K562 (cell line): ENCODE measurements at regions not wholly inside any gene's neighbourhood (a gene's known extent, or its start where the extent isn't known, plus 50 kb on each side); places are given as distances from the start of the nearest gene placed in this dataset.

ENCODE experiments used
- ATAC-seq: fragments of 200-7000 bp; cut with Tn5 transposase; 3 replicates; pipeline ENCODE4 v1.9.1; 2020; ENCODE audit warnings: moderate library complexity
- BruUV-seq: library from RNA; stranded (reverse); fragments of 400-500 nt; replicated peaks from 2 replicates; lab custom pipeline; 2021; lab: Mats Ljungman, UMichigan
- CTCF ChIA-PET: fragments of 300-600 bp; formaldehyde crosslinking; extraction: SDS; loops from one replicate; lab custom pipeline; 2021; ENCODE audit warnings: low intra/inter-chr PET ratio; lab: Yijun Ruan, JAX
- POLR2A ChIA-PET: fragments of 300-600, 350-650 bp; sonication (Branson Sonifier 250); formaldehyde crosslinking; extraction: SDS; loops from one replicate; lab custom pipeline; 2021; ENCODE audit warnings: antibody characterized with exemption, inconsistent platforms; lab: Yijun Ruan, JAX
- DNase-seq, 4 experiments: peaks; one replicate each; pipeline versions ENCODE4 v3.0.0 to v3.0.0-alpha.2; 2011 to 2018; ENCODE audit warnings: low spot score in 3 of 4, mixed read lengths in 3 of 4; ENCODE audit errors: extremely low read depth in 1 of 4
- FAIRE-seq: peaks from 2 replicates; lab custom pipeline; 2011; peaks lifted over from hg19 to GRCh38; lab: Jason Lieb, UNC
- H2AFZ ChIP-seq: 2 replicates; pipeline ENCODE4 v1.6.0; 2011; ENCODE audit warnings: low read depth, low read length, control low read depth, inconsistent platforms
- H3K27ac ChIP-seq: fragments of 200-600 bp; 3 replicates; pipeline ENCODE4 v1.8.0; 2011; ENCODE audit warnings: low read depth, mild to moderate bottlenecking, control low read depth, inconsistent platforms, low read length, moderate library complexity, mixed read lengths; ENCODE audit errors: extremely low read depth
- H3K27me3 ChIP-seq, 2 experiments: fragments of 300-600 bp in 1 of 2; 2 replicates in 1 of 2; 3 replicates in 1 of 2; pipeline versions ENCODE4 v1.6.0 to v1.8.0; 2011; ENCODE audit warnings: inconsistent platforms in 2 of 2, low read length in 2 of 2, mild to moderate bottlenecking in 1 of 2, mixed read lengths in 1 of 2, moderate library complexity in 1 of 2; ENCODE audit not compliant: control insufficient read depth in 2 of 2, insufficient read depth in 2 of 2
- H3K36me3 ChIP-seq: fragments of 300-600 bp; 3 replicates; pipeline ENCODE4 v1.8.0; 2011; ENCODE audit warnings: mild to moderate bottlenecking, low read length, inconsistent platforms; ENCODE audit not compliant: control insufficient read depth, insufficient read depth
- H3K4me1 ChIP-seq, 2 experiments: fragments of 200-600 bp in 1 of 2; replicated peaks in 1 of 2; 2 replicates in 1 of 2; 3 replicates in 1 of 2; pipeline versions ENCODE4 v1.5.1 to v1.8.0; 2011; ENCODE audit warnings: inconsistent platforms in 2 of 2, low read length in 2 of 2, mild to moderate bottlenecking in 1 of 2, mixed read lengths in 1 of 2, moderate library complexity in 1 of 2; ENCODE audit not compliant: control insufficient read depth in 2 of 2, insufficient read depth in 2 of 2
- H3K4me2 ChIP-seq: 2 replicates; pipeline ENCODE4 v1.6.1; 2011; ENCODE audit warnings: low read length, control low read depth, inconsistent platforms, mixed read lengths; ENCODE audit not compliant: insufficient read depth
- H3K4me3 ChIP-seq: fragments of 200-600 bp; sonication (generic), shearing (Covaris generic); 2 replicates; pipeline ENCODE4 v1.5.1; 2016; ENCODE audit warnings: control low read depth, inconsistent platforms
- H3K79me2 ChIP-seq: fragments of 200-600 bp; 3 replicates; pipeline ENCODE4 v1.8.0; 2011; ENCODE audit warnings: low read length, inconsistent platforms; ENCODE audit not compliant: control insufficient read depth, insufficient read depth
- H3K9ac ChIP-seq, 2 experiments: 2 replicates each; pipeline versions ENCODE4 v1.6.0 to v1.6.1; 2011; ENCODE audit warnings: low read depth in 2 of 2, low read length in 2 of 2, control low read depth in 1 of 2, inconsistent platforms in 1 of 2, mild to moderate bottlenecking in 1 of 2, mixed read lengths in 1 of 2; ENCODE audit not compliant: insufficient read depth in 1 of 2
- H3K9me1 ChIP-seq: one replicate; pipeline ENCODE4 v1.6.0; 2011; ENCODE audit warnings: inconsistent platforms, mild to moderate bottlenecking, low read length, moderate library complexity; ENCODE audit not compliant: control insufficient read depth, insufficient read depth
- H3K9me3 ChIP-seq: replicated peaks from 2 replicates; pipeline ENCODE4 v1.5.1; 2011; ENCODE audit warnings: low read depth, low read length, inconsistent platforms; ENCODE audit not compliant: control insufficient read depth, insufficient read depth
- H4K20me1 ChIP-seq: replicated peaks from 2 replicates; pipeline ENCODE4 v1.6.1; 2011; ENCODE audit warnings: low read length, inconsistent platforms, mixed read lengths; ENCODE audit not compliant: control insufficient read depth, insufficient read depth
- CBX5 ChIP-seq: IDR thresholded peaks from 2 replicates; pipeline ENCODE4 v1.6.1; 2014; ENCODE audit warnings: low read depth, borderline replicate concordance
- CREB3 ChIP-seq: fragments of 450-650 bp; conservative IDR thresholded peaks from 2 replicates; pipeline ENCODE4 v1.6.1; 2016; ENCODE audit warnings: missing genetic modification characterization, low read depth, mild to moderate bottlenecking, missing compliant biosample characterization, moderate library complexity
- MAX ChIP-seq: sonication (generic); formaldehyde crosslinking; IDR thresholded peaks from 2 replicates; pipeline ENCODE4 v1.9.0; 2022; ENCODE audit warnings: mild to moderate bottlenecking, missing genetic modification reagents
- MXI1 ChIP-seq: IDR thresholded peaks from 2 replicates; pipeline ENCODE4 v1.6.1; 2011; ENCODE audit warnings: low read depth, mild to moderate bottlenecking, improper control_type of control experiment, low read length
- SIN3B ChIP-seq: fragments of 450-650 bp; IDR thresholded peaks from 2 replicates; pipeline ENCODE4 v1.6.1; 2017; ENCODE audit warnings: low read depth, mild to moderate bottlenecking, moderate library complexity
- WGBS: fragments of 100-300 bp; shearing (Covaris generic); methylation state at CpG from one replicate; pipeline ENCODE4 v1.1.6; 2016; ENCODE audit warnings: low coverage, mixed read lengths; ENCODE audit not compliant: insufficient coverage; ENCODE audit errors: missing lambda C conversion rate; 5-methylcytosine and 5-hydroxymethylcytosine counted together
- in situ Hi-C: fragments of 300-500 bp; cut with MboI; formaldehyde crosslinking; loops from 4 replicates; pipeline ENCODE4 v1.15.0; 2018; ENCODE audit warnings: inconsistent platforms, mixed read lengths
- intact Hi-C: fragments of 100-400 bp; cut with micrococcal nuclease; formaldehyde crosslinking; loops from 2 replicates; pipeline ENCODE4 v1.14.2; 2022

- ATAC-seq: no peak
- Histone ChIP-seq H3K79me2 (no peaks in the 10 kb centered on the region), H3K9ac (no peak overlapping the region), H3K4me1 (no peaks in the 10 kb centered on the region), H3K9me3 (no peaks in the 10 kb centered on the region), H3K4me2 (no peak overlapping the region), H3K27ac (no peak overlapping the region), H3K4me3 (no peak overlapping the region), H3K36me3 (no peaks in the 10 kb centered on the region)
- no peak for DNase-seq
- intact Hi-C loops: no loop called here
- no peak for FAIRE-seq
- WGBS: 2% methylated on average over 6 of the region's 6 CpGs
- no TSS peak for BruUV-seq
- CTCF ChIA-PET: no interaction called here
- TF ChIP-seq CREB3 (tag) (no peak), MXI1 (no peak), SIN3B (no peak), CBX5 (no peak), MAX (CRISPR knock-in tag) (no peak)
- TF ChIP-seq, all 486 proteins: peak for 0
- Histone ChIP-seq H2AFZ (no peak overlapping the region), H3K27me3 (no peaks in the 10 kb centered on the region), H3K9me1 (no peaks in the 10 kb centered on the region), H4K20me1 (no peaks in the 10 kb centered on the region)
- POLR2A ChIA-PET: no interaction called here
- in situ Hi-C loops: no loop called here
Measured at GRCh38 chr18:41553716-41554115, 401.3 kb upstream of the PIK3C3 start.
